ENCODE measurements at regions not wholly inside any gene's neighbourhood (a gene's known extent, or its start where the extent isn't known, plus 50 kb on each side); places are given as distances from the start of the nearest gene placed in this dataset.

- TF ChIP-seq POLR2AphosphoS5 (IDR thresholded peaks at IDR 0.05; ENCODE audit: low read depth, low read length) (no peak), REST (IDR thresholded peaks at IDR 0.05; ENCODE audit: low read depth) (no peak)
Observed at GRCh38 chr9:104302775-104303174, 201.3 kb upstream of the OR13F1 start (continued).

- DNase-seq (ENCODE audit: low read depth, low spot score) (no peak), ATAC-seq (no peak)
- no peaks in the 10 kb centered on the region for H3K4me1 ChIP-seq (ENCODE audit: control insufficient read depth in 1 of 2, insufficient read depth in 2 of 2, low read length in 2 of 2)
- no peaks in the 10 kb centered on the region for H3K36me3 ChIP-seq (ENCODE audit: control insufficient read depth in 1 of 2, insufficient read depth in 2 of 2, low read length in 2 of 2)
- POLR2A ChIA-PET, result no interaction called here
- TF ChIP-seq POLR2A (IDR thresholded peaks at IDR 0.05; ENCODE audit: borderline replicate concordance, extremely low read depth, insufficient read depth, insufficient read length), result no peak
- no peak for TF ChIP-seq CBX3 (IDR thresholded peaks at IDR 0.05; ENCODE audit: low read depth)
- no peak for TF ChIP-seq RAD21 (IDR thresholded peaks at IDR 0.05; ENCODE audit: low read depth)
- TF ChIP-seq REST (IDR thresholded peaks at IDR 0.05; ENCODE audit: low read depth), result no peak
- TF ChIP-seq EZH2phosphoT487 (IDR thresholded peaks at IDR 0.05; ENCODE audit: borderline replicate concordance), result no peak
- no peak for TF ChIP-seq JUND (IDR thresholded peaks at IDR 0.05)
- no peak overlapping the region for H3K4me2 ChIP-seq (ENCODE audit: low read length)
- H3K9me3 ChIP-seq (ENCODE audit: control insufficient read depth in 1 of 2, insufficient read depth in 1 of 2, low read depth in 1 of 2, low read length in 2 of 2), result no peaks in the 10 kb centered on the region
- intact Hi-C loops (cut with micrococcal nuclease), result no loop called here
- CTCF ChIA-PET, result no interaction called here
- no peak overlapping the region for H2AFZ ChIP-seq (ENCODE audit: low read depth, low read length, poor library complexity, severe bottlenecking)
- no peak overlapping the region for H3K4me3 ChIP-seq (replicated peaks in 1 of 2; ENCODE audit: low read depth in 1 of 2, low read length in 2 of 2)
- no TSS peak for BruUV-seq (replicated peaks)
- RAD21 ChIA-PET (ENCODE audit: low non-redundant PET in 1 of 2, low total read pairs in 2 of 2, uncharacterized antibody in 2 of 2, unreplicated experiment in 2 of 2), result no interaction called here
- H3K27ac ChIP-seq (ENCODE audit: low read depth, low read length), result no peak overlapping the region
- no peaks in the 10 kb centered on the region for H3K9me2 ChIP-seq (ENCODE audit: insufficient read depth)
- H4K20me1 ChIP-seq (ENCODE audit: insufficient read depth), result no peaks in the 10 kb centered on the region
- no peaks in the 10 kb centered on the region for H3K79me2 ChIP-seq (ENCODE audit: insufficient read depth, low read length)
- H3K27me3 ChIP-seq (ENCODE audit: insufficient read depth, low read length), result no peaks in the 10 kb centered on the region
- no peak overlapping the region for H3K9ac ChIP-seq (ENCODE audit: low read length)
Observed at GRCh38 chr9:104304925-104305324, 199.1 kb upstream of the OR13F1 start.

Measured in HCT116 (cell line).